ENCODE measurements at regions not wholly inside any gene's neighbourhood (a gene's known extent, or its start where the extent isn't known, plus 50 kb on each side); places are given as distances from the start of the nearest gene placed in this dataset.

GRCh38 chr6:23282252-23283021, 713.1 kb downstream of the HDGFL1 start:
- intact Hi-C loops (cut with DNase I), result no loop called here
- no peak overlapping the region for H3K4me3 ChIP-seq (ENCODE audit: low read length in 3 of 3)
- H3K9ac ChIP-seq (ENCODE audit: low read length in 3 of 3), result no peak overlapping the region
- no peaks in the 10 kb centered on the region for H3K36me3 ChIP-seq (ENCODE audit: control insufficient read depth in 2 of 3, insufficient read depth in 3 of 3, low read length in 3 of 3)
- no peak for DNase-seq
- H3K4me1 ChIP-seq (ENCODE audit: control insufficient read depth in 2 of 3, insufficient read depth in 2 of 3, low read depth in 1 of 3, low read length in 3 of 3), result no peaks in the 10 kb centered on the region
- H3K27me3 ChIP-seq (ENCODE audit: control insufficient read depth, insufficient read depth, low read length), result no peaks in the 10 kb centered on the region
- no peak for FAIRE-seq
- no peak overlapping the region for H3K27ac ChIP-seq (ENCODE audit: low read depth in 2 of 2, low read length in 2 of 2)
- no peak for TF ChIP-seq CTCF (IDR thresholded peaks at IDR 0.05; ENCODE audit: borderline replicate concordance, extremely low read depth, insufficient read depth)
- no peaks in the 10 kb centered on the region for H3K9me3 ChIP-seq (ENCODE audit: control insufficient read depth in 2 of 3, insufficient read depth in 1 of 3, low read length in 3 of 3)

- no peaks in the 10 kb centered on the region for H3K9me3 ChIP-seq (ENCODE audit: control insufficient read depth in 2 of 3, insufficient read depth in 1 of 3, low read length in 3 of 3)
- no peak for FAIRE-seq
- H3K4me1 ChIP-seq (ENCODE audit: control insufficient read depth in 2 of 3, insufficient read depth in 2 of 3, low read depth in 1 of 3, low read length in 3 of 3), result no peaks in the 10 kb centered on the region
- intact Hi-C loops (cut with DNase I), result no loop called here
- H3K4me3 ChIP-seq (ENCODE audit: low read length in 3 of 3), result no peak overlapping the region
- H3K36me3 ChIP-seq (ENCODE audit: control insufficient read depth in 2 of 3, insufficient read depth in 3 of 3, low read length in 3 of 3), result no peaks in the 10 kb centered on the region
- H3K27ac ChIP-seq (ENCODE audit: low read depth in 2 of 2, low read length in 2 of 2), result no peak overlapping the region
- TF ChIP-seq CTCF (IDR thresholded peaks at IDR 0.05; ENCODE audit: borderline replicate concordance, extremely low read depth, insufficient read depth), result no peak
- no peaks in the 10 kb centered on the region for H3K27me3 ChIP-seq (ENCODE audit: control insufficient read depth, insufficient read depth, low read length)
- no peak for DNase-seq
- H3K9ac ChIP-seq (ENCODE audit: low read length in 3 of 3), result no peak overlapping the region
Measured at GRCh38 chr6:23293653-23294052, 724.3 kb downstream of the HDGFL1 start.

GRCh38 chr6:23301556-23301955, 732.2 kb downstream of the HDGFL1 start:
- DNase-seq, result no peak
- H3K27me3 ChIP-seq (ENCODE audit: control insufficient read depth, insufficient read depth, low read length), result no peaks in the 10 kb centered on the region
- no peak for FAIRE-seq
- no peaks in the 10 kb centered on the region for H3K36me3 ChIP-seq (ENCODE audit: control insufficient read depth in 2 of 3, insufficient read depth in 3 of 3, low read length in 3 of 3)
- no peak overlapping the region for H3K4me3 ChIP-seq (ENCODE audit: low read length in 3 of 3)
- intact Hi-C loops (cut with DNase I), result no loop called here
- H3K9me3 ChIP-seq (ENCODE audit: control insufficient read depth in 2 of 3, insufficient read depth in 1 of 3, low read length in 3 of 3), result no peaks in the 10 kb centered on the region
- no peak overlapping the region for H3K9ac ChIP-seq (ENCODE audit: low read length in 3 of 3)
- no peak for TF ChIP-seq CTCF (IDR thresholded peaks at IDR 0.05; ENCODE audit: borderline replicate concordance, extremely low read depth, insufficient read depth)
- H3K4me1 ChIP-seq (ENCODE audit: control insufficient read depth in 2 of 3, insufficient read depth in 2 of 3, low read depth in 1 of 3, low read length in 3 of 3), result no peaks in the 10 kb centered on the region
- H3K27ac ChIP-seq (ENCODE audit: low read depth in 2 of 2, low read length in 2 of 2), result no peak overlapping the region

- H3K9ac ChIP-seq (ENCODE audit: low read length in 3 of 3), result no peak overlapping the region
- intact Hi-C loops (cut with DNase I), result no loop called here
- no peak overlapping the region for H3K27ac ChIP-seq (ENCODE audit: low read depth in 2 of 2, low read length in 2 of 2)
- no peaks in the 10 kb centered on the region for H3K36me3 ChIP-seq (ENCODE audit: control insufficient read depth in 2 of 3, insufficient read depth in 3 of 3, low read length in 3 of 3)
- no peaks in the 10 kb centered on the region for H3K4me1 ChIP-seq (ENCODE audit: control insufficient read depth in 2 of 3, insufficient read depth in 2 of 3, low read depth in 1 of 3, low read length in 3 of 3)
- no peak for FAIRE-seq
- no peak for TF ChIP-seq CTCF (IDR thresholded peaks at IDR 0.05; ENCODE audit: borderline replicate concordance, extremely low read depth, insufficient read depth)
- no peaks in the 10 kb centered on the region for H3K27me3 ChIP-seq (ENCODE audit: control insufficient read depth, insufficient read depth, low read length)
- H3K9me3 ChIP-seq (ENCODE audit: control insufficient read depth in 2 of 3, insufficient read depth in 1 of 3, low read length in 3 of 3), result no peaks in the 10 kb centered on the region
- DNase-seq, result no peak
- no peak overlapping the region for H3K4me3 ChIP-seq (ENCODE audit: low read length in 3 of 3)
Measured at GRCh38 chr6:23302514-23302913, 733.1 kb downstream of the HDGFL1 start.
